ENCODE measurements at regions not wholly inside any gene's neighbourhood (a gene's known extent, or its start where the extent isn't known, plus 50 kb on each side); places are given as distances from the start of the nearest gene placed in this dataset.

DNA sequence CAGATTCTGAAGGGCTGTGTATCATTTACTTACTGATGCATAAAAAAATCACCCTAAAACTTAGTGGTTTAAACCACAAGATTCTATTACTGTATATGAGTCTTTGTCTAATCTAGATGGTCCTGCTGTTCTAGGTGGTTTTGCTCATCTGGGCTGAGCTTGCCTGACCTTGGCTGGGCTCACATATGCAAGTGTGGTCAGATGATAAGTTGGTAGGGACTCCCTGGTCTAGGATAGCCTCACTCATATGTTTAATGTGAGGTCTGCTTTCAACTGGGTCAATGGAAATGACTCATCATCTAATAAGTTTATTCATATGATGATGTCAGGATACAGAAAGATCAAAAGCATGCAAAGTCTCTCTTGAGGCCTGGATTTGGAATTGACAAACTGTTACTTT is 887.8 kb downstream of the TRHDE start:
- no peak overlapping the region for H2BK5ac ChIP-seq (ENCODE audit: insufficient read length, low read length)
- no peak overlapping the region for H3K23ac ChIP-seq (ENCODE audit: insufficient read length, low read depth, low read length)
- H3K27ac ChIP-seq (ENCODE audit: insufficient read length, low read depth, low read length), result no peak overlapping the region
- no peaks in the 10 kb centered on the region for H3K27me3 ChIP-seq (ENCODE audit: insufficient read depth, low read length)
- H3K9me3 Mint-ChIP-seq, result no peaks in the 10 kb centered on the region; a peak in 1 of 5 replicates
- H4K5ac ChIP-seq (ENCODE audit: insufficient read length, low read depth, low read length), result no peak overlapping the region
- no peak overlapping the region for H2BK15ac ChIP-seq (ENCODE audit: low read depth, low read length)
- H3K23me2 ChIP-seq (ENCODE audit: insufficient read length, low read depth, low read length, poor library complexity, severe bottlenecking), result no peaks in the 10 kb centered on the region
- H2BK12ac ChIP-seq (ENCODE audit: insufficient read length, low read depth, low read length), result no peak overlapping the region
- H3K79me1 ChIP-seq (ENCODE audit: insufficient read depth, low read depth, low read length, poor library complexity, severe bottlenecking), result no peaks in the 10 kb centered on the region
- H3K4me2 ChIP-seq (ENCODE audit: insufficient read depth, insufficient read length, low read length), result no peak overlapping the region
- no peak overlapping the region for H3K14ac ChIP-seq (ENCODE audit: insufficient read depth, low read length)
- no peaks in the 10 kb centered on the region for H3K9me3 ChIP-seq (ENCODE audit: control insufficient read depth, low read depth, low read length)
- no peaks in the 10 kb centered on the region for H3K79me2 ChIP-seq (ENCODE audit: insufficient read depth, low read length)
- H3K9ac ChIP-seq (ENCODE audit: extremely low read depth, insufficient read length, low read length), result no peak overlapping the region
- H3K18ac ChIP-seq (ENCODE audit: insufficient read length, low read depth, low read length), result no peak overlapping the region
- no peaks in the 10 kb centered on the region; the same call in 1 of the 2 replicates for H3K4me1 ChIP-seq (ENCODE audit: insufficient read depth, low read length)
- no peak overlapping the region; a peak in 1 of 7 replicates for H3K27ac Mint-ChIP-seq
- no peak overlapping the region for H2AFZ ChIP-seq (ENCODE audit: low read length)
- TF ChIP-seq, protein P1, sequence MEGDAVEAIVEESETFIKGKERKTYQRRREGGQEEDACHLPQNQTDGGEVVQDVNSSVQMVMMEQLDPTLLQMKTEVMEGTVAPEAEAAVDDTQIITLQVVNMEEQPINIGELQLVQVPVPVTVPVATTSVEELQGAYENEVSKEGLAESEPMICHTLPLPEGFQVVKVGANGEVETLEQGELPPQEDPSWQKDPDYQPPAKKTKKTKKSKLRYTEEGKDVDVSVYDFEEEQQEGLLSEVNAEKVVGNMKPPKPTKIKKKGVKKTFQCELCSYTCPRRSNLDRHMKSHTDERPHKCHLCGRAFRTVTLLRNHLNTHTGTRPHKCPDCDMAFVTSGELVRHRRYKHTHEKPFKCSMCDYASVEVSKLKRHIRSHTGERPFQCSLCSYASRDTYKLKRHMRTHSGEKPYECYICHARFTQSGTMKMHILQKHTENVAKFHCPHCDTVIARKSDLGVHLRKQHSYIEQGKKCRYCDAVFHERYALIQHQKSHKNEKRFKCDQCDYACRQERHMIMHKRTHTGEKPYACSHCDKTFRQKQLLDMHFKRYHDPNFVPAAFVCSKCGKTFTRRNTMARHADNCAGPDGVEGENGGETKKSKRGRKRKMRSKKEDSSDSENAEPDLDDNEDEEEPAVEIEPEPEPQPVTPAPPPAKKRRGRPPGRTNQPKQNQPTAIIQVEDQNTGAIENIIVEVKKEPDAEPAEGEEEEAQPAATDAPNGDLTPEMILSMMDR (conservative IDR thresholded peaks at IDR 0.05), result no peak
- H3T11ph ChIP-seq (ENCODE audit: low read length), result no peak overlapping the region
- no peak overlapping the region for H4K91ac ChIP-seq (ENCODE audit: insufficient read length, low read depth, low read length)
- no peak overlapping the region for H2BK120ac ChIP-seq (ENCODE audit: low read depth, low read length, poor library complexity, severe bottlenecking)
- H3K56ac ChIP-seq (ENCODE audit: insufficient read length, low read depth, low read length), result no peak overlapping the region
- H3K4me1 Mint-ChIP-seq, result peaks cover 31 to 35% of the 10 kb centered on the region in 2 experiments
- H3K36me3 Mint-ChIP-seq (ENCODE audit: insufficient read depth in 1 of 3, low read depth in 3 of 3), result no peaks in the 10 kb centered on the region
- DNase-seq, result no peak
- H3K4me3 Mint-ChIP-seq, result no peak overlapping the region
- no peak overlapping the region for H2BK20ac ChIP-seq (ENCODE audit: low read depth, low read length, poor library complexity, severe bottlenecking)
- H2AK5ac ChIP-seq (ENCODE audit: insufficient read length, low read length), result no peak overlapping the region
- no peaks in the 10 kb centered on the region for H3K27me3 Mint-ChIP-seq (ENCODE audit: low read depth)
- H4K20me1 ChIP-seq (ENCODE audit: control insufficient read depth, insufficient read depth, insufficient read length), result no peaks in the 10 kb centered on the region
- H3K4ac ChIP-seq (ENCODE audit: low read depth, low read length), result no peak overlapping the region
- no peak overlapping the region for H4K8ac ChIP-seq (replicated peaks; ENCODE audit: insufficient read length, low read depth, low read length)

Measured in H9 (cell line).